Vagina (tissue), 2 donors: ENCODE measurements at regions not wholly inside any gene's neighbourhood (a gene's known extent, or its start where the extent isn't known, plus 50 kb on each side); places are given as distances from the start of the nearest gene placed in this dataset.

Experiments used
- DNase-seq, 2 donors: peaks; one replicate each; pipeline ENCODE4 v3.0.0-alpha.2; 2017; ENCODE audit errors: extremely low spot score in 2 of 2
- H3K27ac ChIP-seq: fragments of 200-600 bp; sonication (generic); one replicate; pipeline ENCODE4 v1.5.1; 2019
- H3K27me3 ChIP-seq: fragments of 200-600 bp; sonication (generic); one replicate; pipeline ENCODE4 v1.5.1; 2019
- H3K36me3 ChIP-seq, 2 donors: fragments of 200-600 bp; sonication (generic); one replicate each; pipeline ENCODE4 v1.5.1; 2017 to 2019
- H3K4me1 ChIP-seq: fragments of 200-600 bp; sonication (generic); one replicate; pipeline ENCODE4 v1.5.1; 2019
- H3K4me3 ChIP-seq, 2 donors: fragments of 200-600 bp; sonication (generic); 1 replicate in 1 of 2; 2 replicates in 1 of 2; pipeline ENCODE4 v1.5.1; 2016 to 2019
- H3K9me3 ChIP-seq: fragments of 200-600 bp; sonication (generic); one replicate; pipeline ENCODE4 v1.5.1; 2019
- POLR2A ChIP-seq, 2 donors: fragments of 450-650 bp; IDR thresholded peaks; one replicate each; pipeline ENCODE4 v1.6.1; 2017; ENCODE audit warnings: antibody characterized with exemption in 2 of 2, mild to moderate bottlenecking in 2 of 2, moderate library complexity in 2 of 2
- POLR2AphosphoS5 ChIP-seq, 2 donors: sonication (generic); formaldehyde crosslinking; IDR thresholded peaks; one replicate each; pipeline ENCODE4 v1.9.0; 2017; ENCODE audit warnings: antibody characterized with exemption in 2 of 2, mild to moderate bottlenecking in 2 of 2, low read depth in 1 of 2; ENCODE audit not compliant: insufficient read depth in 1 of 2
- intact Hi-C: fragments of 100-400 bp; cut with DNase I; formaldehyde crosslinking; loops from one replicate; pipeline ENCODE4 v1.15.1; 2023
- TF ChIP-seq, protein P1 (sequence below), 3 experiments: fragments of 450-650 bp in 2 of 3; fragments of 200-600 bp in 1 of 3; sonication (generic) in 1 of 3; IDR thresholded peaks; one replicate each; pipeline ENCODE4 v1.5.1; 2017 to 2019; ENCODE audit warnings: antibody characterized with exemption in 3 of 3, mild to moderate bottlenecking in 2 of 3, moderate library complexity in 2 of 3

- DNase-seq, result no peak
- no peak for TF ChIP-seq POLR2AphosphoS5 (IDR thresholded peaks at IDR 0.05; ENCODE audit: insufficient read depth in 1 of 2, low read depth in 1 of 2)
- TF ChIP-seq, protein P1, sequence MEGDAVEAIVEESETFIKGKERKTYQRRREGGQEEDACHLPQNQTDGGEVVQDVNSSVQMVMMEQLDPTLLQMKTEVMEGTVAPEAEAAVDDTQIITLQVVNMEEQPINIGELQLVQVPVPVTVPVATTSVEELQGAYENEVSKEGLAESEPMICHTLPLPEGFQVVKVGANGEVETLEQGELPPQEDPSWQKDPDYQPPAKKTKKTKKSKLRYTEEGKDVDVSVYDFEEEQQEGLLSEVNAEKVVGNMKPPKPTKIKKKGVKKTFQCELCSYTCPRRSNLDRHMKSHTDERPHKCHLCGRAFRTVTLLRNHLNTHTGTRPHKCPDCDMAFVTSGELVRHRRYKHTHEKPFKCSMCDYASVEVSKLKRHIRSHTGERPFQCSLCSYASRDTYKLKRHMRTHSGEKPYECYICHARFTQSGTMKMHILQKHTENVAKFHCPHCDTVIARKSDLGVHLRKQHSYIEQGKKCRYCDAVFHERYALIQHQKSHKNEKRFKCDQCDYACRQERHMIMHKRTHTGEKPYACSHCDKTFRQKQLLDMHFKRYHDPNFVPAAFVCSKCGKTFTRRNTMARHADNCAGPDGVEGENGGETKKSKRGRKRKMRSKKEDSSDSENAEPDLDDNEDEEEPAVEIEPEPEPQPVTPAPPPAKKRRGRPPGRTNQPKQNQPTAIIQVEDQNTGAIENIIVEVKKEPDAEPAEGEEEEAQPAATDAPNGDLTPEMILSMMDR (IDR thresholded peaks at IDR 0.05), result no peak
- no peak for TF ChIP-seq POLR2A (IDR thresholded peaks at IDR 0.05)
- intact Hi-C loops, result no loop called here
- no peaks in the 10 kb centered on the region for H3K9me3 ChIP-seq
- H3K27ac ChIP-seq, result no peak overlapping the region
- H3K36me3 ChIP-seq, result no peaks in the 10 kb centered on the region
- peaks cover 35% of the 10 kb centered on the region for H3K4me1 ChIP-seq
- H3K27me3 ChIP-seq, result no peaks in the 10 kb centered on the region
- no peak overlapping the region for H3K4me3 ChIP-seq
Observed at GRCh38 chr2:217657252-217657651, 345.5 kb downstream of the TNS1 start.

- peaks cover 34% of the 10 kb centered on the region for H3K4me1 ChIP-seq
- no peaks in the 10 kb centered on the region for H3K9me3 ChIP-seq
- intact Hi-C loops, result no loop called here
- no peak for DNase-seq
- H3K27ac ChIP-seq, result no peak overlapping the region
- TF ChIP-seq, protein P1 (IDR thresholded peaks at IDR 0.05), result no peak
- no peak for TF ChIP-seq POLR2A (IDR thresholded peaks at IDR 0.05)
- no peak for TF ChIP-seq POLR2AphosphoS5 (IDR thresholded peaks at IDR 0.05; ENCODE audit: insufficient read depth in 1 of 2, low read depth in 1 of 2)
- H3K4me3 ChIP-seq, result no peak overlapping the region
- no peaks in the 10 kb centered on the region for H3K36me3 ChIP-seq
- H3K27me3 ChIP-seq, result no peaks in the 10 kb centered on the region
Observed at GRCh38 chr2:217656316-217656715, 346.5 kb downstream of the TNS1 start.

- Histone ChIP-seq H3K27ac (no peak overlapping the region), H3K36me3 (no peaks in the 10 kb centered on the region), H3K27me3 (no peaks in the 10 kb centered on the region), H3K4me1 (peaks cover 34% of the 10 kb centered on the region), H3K9me3 (no peaks in the 10 kb centered on the region), H3K4me3 (no peak overlapping the region)
- no peak for DNase-seq
- no peak for TF ChIP-seq POLR2A (IDR thresholded peaks at IDR 0.05)
- TF ChIP-seq, protein P1 (IDR thresholded peaks at IDR 0.05), result no peak
- intact Hi-C loops, result no loop called here
Observed at GRCh38 chr2:217655651-217656050, 347.1 kb downstream of the TNS1 start.

DNA sequence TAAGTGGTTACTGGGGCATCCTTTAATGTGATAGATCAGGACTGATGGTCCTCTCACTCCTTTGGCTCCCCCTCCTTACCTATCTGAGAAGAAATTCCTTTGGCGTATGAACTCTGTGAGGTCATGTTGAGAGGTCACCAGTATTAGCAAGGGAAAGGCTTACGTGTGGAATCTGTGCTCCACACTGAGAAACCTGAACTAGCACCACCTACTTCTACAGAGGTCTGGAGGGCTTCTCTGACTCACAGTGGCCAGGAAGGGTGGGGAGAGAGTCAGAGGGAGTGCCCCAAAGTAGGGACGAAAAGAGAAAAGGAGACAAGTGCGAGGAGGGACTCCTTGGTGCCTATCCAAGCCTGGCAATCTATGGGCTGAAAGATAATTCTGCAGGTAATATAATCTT is 348.6 kb downstream of the TNS1 start:
- intact Hi-C loops, result no loop called here
- TF ChIP-seq POLR2AphosphoS5 (IDR thresholded peaks at IDR 0.05; ENCODE audit: insufficient read depth in 1 of 2, low read depth in 1 of 2) (no peak), POLR2A (IDR thresholded peaks at IDR 0.05) (no peak)
- TF ChIP-seq, protein P1 (IDR thresholded peaks at IDR 0.05), result no peak
- peak overlapping the region; percentile 88 for H3K27ac ChIP-seq
- no peaks in the 10 kb centered on the region for H3K36me3 ChIP-seq
- DNase-seq, result no peak
- H3K27me3 ChIP-seq, result no peaks in the 10 kb centered on the region
- peaks cover 38% of the 10 kb centered on the region for H3K4me1 ChIP-seq
- H3K4me3 ChIP-seq, result no peak overlapping the region
- H3K9me3 ChIP-seq, result no peaks in the 10 kb centered on the region

GRCh38 chr2:217652761-217653639 is 349.8 kb downstream of the TNS1 start:
- peak in 1 of 2 donors; percentile 92 for DNase-seq
- Histone ChIP-seq H3K4me1 (peaks cover 38% of the 10 kb centered on the region), H3K36me3 (no peaks in the 10 kb centered on the region), H3K27me3 (no peaks in the 10 kb centered on the region), H3K27ac (peak overlapping the region; percentile 88), H3K9me3 (no peaks in the 10 kb centered on the region), H3K4me3 (no peak overlapping the region)
- intact Hi-C loops, result no loop called here
- TF ChIP-seq, protein P1 (IDR thresholded peaks at IDR 0.05), result peak in 1 of 3 experiments; percentile 33
- peak; percentile 77 to 94 for TF ChIP-seq POLR2AphosphoS5 (IDR thresholded peaks at IDR 0.05; ENCODE audit: insufficient read depth in 1 of 2, low read depth in 1 of 2)
- TF ChIP-seq POLR2A (IDR thresholded peaks at IDR 0.05), result no peak
